GM19239 (cell line): ENCODE measurements at regions not wholly inside any gene's neighbourhood (a gene's known extent, or its start where the extent isn't known, plus 50 kb on each side); places are given as distances from the start of the nearest gene placed in this dataset.
"Not testable (repeated sequence)": the region's sequence is repeated elsewhere in the genome, so short reads cannot be mapped to it uniquely, and the experiment has no call there.

ENCODE experiments used
- DNase-seq: peaks from one replicate; pipeline ENCODE4 v3.0.0; 2011; ENCODE audit warnings: low spot score; ENCODE audit not compliant: insufficient read length
- FAIRE-seq: peaks from 2 replicates; lab custom pipeline; 2011; peaks lifted over from hg19 to GRCh38; lab: Jason Lieb, UNC

- no peak for DNase-seq
These were observed 115.7 kb upstream of the MTAP start for GRCh38 chr9:21686738-21687137.

GRCh38 chr9:21687351-21687750 lies 115.1 kb upstream of the MTAP start:
- no peak for FAIRE-seq
- DNase-seq = no peak

More at GRCh38 chr9:21686738-21687137, 115.7 kb upstream of the MTAP start:
- no peak for FAIRE-seq

DNA sequence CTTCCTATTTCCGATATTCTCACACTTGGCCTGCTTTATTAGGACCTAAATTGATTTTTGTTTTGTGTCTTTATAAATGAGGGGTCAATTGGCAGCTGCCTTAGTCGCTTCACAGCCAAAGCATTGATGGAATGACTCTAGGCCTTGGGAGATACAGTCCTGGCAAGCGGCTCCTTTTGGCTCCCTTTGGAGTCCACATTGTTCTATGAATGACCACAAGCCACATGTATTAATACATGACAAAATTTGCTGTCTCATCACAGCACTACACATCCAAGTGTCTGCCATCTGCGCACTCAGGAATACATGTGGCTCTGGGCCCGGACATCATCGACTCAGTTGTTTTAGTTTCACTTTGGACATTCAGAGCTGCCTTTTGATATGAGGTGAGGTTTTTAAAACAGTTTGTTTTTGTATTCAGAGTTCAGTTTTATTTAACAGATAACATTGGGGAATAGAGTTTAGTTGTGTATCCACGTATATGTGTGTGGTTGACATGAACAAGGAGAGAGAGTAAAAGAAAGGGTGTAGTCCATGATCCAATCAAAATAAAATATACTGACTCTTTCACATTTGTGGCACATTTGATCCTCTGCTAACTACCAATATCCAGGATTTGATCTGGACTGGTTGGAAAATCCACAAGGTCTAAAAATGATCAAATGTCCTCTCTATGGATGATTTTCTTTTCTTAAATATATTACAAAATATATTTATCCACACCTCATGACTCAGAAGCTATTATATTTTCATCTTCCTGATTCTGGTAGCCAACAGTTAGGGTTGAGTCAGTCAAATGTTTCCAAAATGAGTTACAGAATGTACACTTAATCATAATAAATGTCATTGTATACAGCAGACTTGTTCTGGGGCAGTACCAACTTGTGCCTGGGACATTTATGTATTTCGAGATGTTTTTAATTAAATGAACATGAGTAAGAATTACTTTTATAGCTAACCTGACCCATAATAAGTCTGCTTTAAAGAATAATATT lies 114.0 kb upstream of the MTAP start:
- FAIRE-seq (no peak), DNase-seq (no peak)

- FAIRE-seq (no peak), DNase-seq (no peak)
These were observed 112.6 kb upstream of the MTAP start for GRCh38 chr9:21689854-21690253.

DNA sequence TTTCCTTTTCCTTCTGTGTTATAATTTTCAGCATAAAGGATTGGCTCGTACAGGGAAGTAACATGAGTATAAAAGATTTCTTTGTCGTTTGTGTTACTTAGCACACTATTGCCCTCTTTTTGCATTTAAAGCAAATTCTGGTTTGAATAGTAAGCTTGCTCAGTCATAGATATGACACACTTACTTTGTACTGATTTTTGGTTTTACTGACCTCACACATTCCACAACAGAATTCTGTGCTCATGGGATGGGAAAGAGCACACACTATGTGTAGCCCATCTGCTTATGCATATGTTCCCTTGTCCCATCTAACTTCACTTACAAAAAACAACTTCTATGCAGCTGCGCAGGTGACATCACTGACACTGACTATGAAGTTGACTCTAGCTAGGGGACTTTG lies 111.9 kb upstream of the MTAP start:
- no peak for DNase-seq
- no peak for FAIRE-seq

DNA sequence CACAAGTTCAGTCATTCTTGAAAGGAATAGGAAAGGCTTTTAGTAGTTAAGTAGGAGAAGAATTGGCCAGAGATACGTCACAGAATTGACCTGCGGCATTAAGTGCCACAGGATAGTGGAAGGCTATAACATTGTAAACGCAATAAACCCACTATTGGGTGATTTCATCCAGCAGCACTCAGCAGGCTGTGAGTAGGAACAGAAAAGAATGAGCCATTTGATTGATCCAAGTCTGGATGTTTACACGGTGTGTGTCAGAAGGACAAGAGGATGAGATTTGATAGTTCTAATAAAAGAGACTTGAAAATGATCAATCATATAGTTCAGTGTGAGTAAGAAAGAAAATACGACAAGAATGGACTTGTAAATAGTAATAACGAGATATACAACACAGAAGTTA lies 110.0 kb upstream of the MTAP start:
- DNase-seq (no peak), FAIRE-seq (no peak)

- DNase-seq (no peak), FAIRE-seq (no peak)
These were observed 108.0 kb upstream of the MTAP start for GRCh38 chr9:21694424-21694823.

DNA sequence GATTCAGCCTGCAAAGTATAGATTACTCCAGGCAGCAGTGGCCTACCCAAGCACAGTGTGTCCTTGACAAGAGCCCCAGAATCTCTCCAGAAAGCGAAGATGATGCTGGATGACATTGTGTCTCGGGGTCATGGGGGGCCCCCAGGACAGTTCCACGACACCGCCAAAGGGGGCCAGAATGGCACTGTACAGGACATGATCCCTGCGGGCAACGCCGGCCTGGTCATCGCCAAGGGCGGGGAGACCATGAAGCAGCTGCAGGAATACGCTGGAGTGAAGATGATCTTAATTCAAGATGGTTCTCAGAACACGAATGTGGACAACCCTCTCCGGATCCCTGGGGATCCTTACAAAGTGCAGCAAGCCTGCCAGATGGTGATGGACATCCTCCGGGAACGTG lies 107.0 kb upstream of the MTAP start:
- FAIRE-seq (no peak), DNase-seq (no peak)

DNA sequence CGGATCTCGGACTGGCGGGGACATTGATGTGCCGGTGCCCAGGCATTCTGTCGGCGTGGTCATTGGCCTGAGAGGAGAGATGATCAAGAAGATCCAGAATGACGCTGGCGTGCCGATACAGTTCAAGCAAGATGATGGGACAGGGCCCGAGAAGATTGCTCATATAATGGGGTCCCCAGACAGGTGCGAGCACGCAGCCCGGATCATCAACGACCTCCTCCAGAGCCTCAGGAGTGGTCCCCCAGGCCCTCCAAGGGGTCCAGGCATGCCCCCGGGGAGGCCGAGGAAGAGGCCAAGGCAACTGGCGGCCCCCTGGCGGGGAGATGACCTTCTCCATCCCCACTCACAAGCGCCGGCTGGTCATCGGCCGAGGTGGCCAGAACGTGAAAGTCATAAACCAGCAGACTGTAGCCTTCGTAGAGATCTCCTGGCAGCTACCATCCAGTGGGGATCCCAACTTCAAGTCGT lies 106.5 kb upstream of the MTAP start:
- no peak for FAIRE-seq
- DNase-seq = no peak

DNA sequence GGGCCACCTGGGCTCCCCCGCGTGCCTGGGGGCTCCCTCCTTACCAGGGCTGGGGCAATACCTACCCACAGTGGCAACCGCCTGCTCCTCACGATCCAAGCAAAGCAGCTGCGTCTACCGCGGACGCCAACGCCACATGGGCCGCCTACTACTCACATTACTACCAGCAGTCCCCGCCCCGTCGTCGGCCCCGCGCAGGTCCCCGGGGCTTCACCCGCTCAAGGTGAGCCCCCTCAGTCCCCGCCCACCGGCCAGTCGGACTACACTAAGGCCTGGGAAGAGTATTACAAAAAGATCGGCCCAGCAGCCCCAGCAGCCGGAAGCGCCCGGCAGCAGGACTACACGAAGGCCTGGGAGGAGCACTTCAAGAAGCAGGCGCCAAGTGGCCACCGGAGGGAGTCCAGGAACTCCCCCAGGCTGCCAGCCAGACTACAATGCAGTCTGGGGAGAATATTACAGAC lies 106.0 kb upstream of the MTAP start:
- FAIRE-seq (no peak), DNase-seq (no peak)

DNA sequence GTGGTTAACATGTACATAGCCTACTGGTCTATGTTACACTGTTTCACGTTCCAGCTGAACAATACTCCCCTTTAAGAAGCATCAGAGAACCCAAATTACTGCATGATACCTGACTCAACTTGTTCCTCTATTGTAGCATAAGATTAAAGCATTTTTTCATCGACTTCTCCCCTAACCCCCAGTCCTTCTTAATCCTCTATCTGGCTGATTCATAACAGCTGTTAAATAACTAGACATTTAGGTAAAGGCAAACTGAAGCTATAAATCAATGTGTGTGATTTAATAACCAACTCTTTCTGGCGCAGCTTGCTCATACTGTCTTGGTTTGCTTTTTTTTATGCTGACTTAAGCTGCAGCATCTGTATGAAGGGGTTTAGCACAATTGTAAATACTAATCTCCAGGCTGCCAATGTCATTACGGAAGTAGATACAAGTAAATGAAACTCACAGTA lies 94.2 kb upstream of the MTAP start:
- no peak for FAIRE-seq
- no peak for DNase-seq

DNA sequence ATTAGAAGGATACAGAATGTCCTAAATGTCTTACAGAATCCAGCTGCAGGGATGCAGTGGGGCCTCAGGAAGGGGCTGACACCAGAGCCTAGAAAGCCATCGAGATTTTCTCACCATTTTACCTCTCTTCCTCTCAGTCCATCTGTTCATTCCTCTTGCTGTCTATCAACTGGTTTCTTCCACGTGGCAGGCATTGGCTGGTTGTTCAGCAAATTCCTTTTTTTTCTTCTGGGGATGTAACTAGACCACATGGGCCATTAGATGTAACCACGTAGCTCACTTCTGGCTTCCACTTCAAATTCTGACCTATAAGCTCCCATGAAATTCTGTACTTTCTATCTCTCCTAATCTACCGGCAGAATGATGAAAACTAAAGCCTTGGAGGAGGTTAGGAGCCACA lies 93.6 kb upstream of the MTAP start:
- no peak for FAIRE-seq

GRCh38 chr9:21709464-21710058 lies 92.9 kb upstream of the MTAP start:
- DNase-seq = peak; percentile 9
- FAIRE-seq = peak; percentile 70

More for the DNA sequence above, 93.6 kb upstream of the MTAP start:
- no peak for DNase-seq

DNA sequence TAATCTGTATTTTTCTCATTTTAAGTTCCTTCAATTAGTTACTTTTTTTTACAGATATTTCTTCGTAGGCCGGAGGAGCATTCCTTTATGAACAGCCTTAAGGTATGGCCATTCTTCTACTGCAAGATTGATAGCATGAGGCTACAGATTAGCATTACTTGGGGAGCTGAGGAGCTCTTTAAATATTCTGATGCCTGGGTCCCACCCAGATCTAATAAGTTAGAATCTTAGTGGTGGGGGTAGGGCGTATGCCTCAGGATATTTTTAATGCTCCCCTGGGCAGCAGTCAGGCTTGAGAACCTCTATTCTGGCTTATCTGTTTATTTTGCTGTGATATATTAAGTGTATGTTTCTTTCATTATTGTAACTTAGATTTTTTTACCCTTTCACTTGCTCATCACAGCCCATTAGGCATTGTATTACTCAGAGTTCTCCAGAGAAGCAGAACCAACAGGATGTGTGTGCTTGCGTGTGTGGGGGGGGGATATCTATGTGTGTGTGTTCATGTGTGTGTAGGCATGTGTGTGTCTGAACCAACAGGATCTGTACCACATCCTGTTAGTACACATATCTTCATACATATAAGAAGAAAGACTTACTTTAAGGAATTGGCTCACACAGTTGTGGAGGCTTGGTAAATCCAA lies 91.8 kb upstream of the MTAP start:
- DNase-seq (no peak), FAIRE-seq (no peak)

DNA sequence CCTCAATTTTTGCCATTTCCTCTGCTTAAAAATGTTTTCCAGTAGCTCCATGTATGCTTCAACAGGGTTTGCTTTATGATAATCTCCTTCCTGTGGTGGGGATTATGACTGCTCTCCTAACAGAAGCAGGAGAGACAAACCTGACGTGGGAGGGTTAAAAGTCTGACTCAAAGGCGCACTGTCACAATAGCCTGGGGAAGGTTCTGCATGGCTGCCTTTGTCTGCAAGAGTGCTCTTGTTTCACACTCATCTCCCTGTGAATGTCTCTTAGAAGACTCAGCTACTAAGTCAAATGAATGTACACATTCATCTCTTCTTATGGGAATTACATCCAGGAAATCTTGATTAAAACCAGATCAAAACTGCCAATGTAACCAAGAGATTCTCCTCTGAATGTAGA lies 90.9 kb upstream of the MTAP start:
- FAIRE-seq (no peak), DNase-seq (no peak)

DNA sequence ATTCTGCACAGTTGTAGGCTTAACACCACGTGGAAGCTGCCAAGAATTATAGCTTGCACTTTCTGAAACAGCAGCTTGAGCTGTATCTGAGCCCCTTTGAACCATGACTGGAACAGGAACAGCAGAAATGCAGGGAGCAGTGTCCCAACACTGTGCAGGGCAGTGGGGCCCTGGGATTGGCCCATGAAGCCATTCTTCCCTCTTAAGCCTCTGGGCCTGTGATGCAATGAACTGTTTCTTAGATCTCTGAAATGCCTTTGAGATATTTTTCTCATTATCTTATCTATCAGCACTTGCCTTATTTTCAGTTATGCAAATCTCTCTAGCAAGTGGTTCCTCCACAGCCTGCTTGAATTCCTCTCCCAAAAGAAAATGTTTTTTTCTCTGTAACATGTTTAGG lies 87.0 kb upstream of the MTAP start:
- no peak for FAIRE-seq

GRCh38 chr9:21720758-21721157 lies 81.7 kb upstream of the MTAP start:
- no peak for DNase-seq
- no peak for FAIRE-seq

More for the DNA sequence above, 87.0 kb upstream of the MTAP start:
- DNase-seq = no peak

DNA sequence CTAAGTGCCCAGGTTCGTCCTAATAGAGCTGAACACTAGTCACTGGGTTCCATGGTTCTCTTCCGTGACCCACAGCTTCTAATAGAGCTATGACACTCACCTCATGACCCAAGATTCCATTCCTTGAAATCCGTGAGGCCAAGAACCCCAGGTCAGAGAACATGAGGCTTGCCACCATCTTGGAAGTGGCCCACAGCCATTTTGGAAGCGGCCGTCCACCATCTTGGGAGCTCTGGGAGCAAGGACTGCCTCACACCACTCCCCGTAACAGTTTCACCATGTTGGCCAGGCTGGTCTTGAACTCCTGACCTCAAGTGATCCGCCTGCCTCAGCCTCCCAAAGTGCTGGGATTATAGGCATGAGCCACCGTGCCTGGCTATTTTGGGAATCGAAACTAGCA lies 75.0 kb upstream of the MTAP start:
- not testable (repeated sequence) for DNase-seq, FAIRE-seq

DNA sequence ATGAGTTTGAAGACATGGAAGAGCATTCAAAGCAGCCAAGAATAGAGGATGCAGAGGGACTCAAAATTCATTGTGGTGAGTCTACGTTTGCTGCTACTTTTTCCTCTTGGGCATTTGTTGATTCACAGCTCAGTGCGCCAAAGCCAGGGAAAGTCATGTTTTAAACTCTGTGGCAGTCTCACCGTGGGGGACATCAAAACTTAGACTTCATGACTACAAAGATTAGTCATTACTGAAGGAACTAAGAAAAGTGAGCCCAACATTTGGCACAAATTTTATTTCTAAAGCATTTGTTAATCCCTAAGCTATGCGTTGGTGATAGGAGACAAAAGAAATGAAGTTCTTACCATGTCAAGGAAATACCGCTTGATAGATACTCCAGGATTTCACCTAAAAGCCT lies 73.7 kb upstream of the MTAP start:
- DNase-seq (no peak), FAIRE-seq (no peak)

DNA sequence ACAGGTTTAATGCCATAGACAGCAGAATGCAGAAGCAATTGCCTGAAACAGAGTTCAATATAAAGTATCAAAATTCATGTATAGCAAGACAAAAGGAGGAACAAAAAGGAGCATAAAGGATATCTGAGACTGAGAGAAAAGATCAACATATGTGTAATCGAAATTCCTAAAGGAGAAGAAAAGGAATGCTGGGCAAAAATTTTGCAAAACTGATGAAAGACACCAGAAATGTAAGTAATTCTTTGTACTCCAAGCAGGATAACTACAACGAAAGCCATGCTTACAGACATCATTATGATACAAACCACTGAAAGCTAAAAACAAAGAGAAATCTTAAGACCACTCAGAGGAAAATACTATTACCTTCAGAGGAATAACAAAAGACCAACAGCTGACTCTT lies 72.8 kb upstream of the MTAP start:
- FAIRE-seq (no peak), DNase-seq (no peak)

DNA sequence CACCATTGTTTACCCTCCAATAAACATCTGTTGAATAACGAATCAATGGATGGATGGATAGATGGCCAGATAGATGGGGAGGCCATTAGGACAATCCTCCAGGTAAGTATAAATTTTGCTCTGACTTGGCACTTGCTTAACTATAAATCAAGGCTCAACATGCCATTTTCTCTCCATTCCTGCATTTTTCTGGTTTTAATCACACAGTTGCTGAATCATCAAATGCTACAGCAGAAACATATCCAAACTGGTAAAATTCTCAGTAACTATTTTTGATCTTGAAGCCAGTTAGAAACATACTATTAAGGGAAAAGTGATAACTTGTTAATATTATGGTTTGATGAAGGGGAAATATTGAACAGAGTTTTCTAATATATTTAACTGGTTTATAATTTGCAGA lies 71.5 kb upstream of the MTAP start:
- DNase-seq = no peak
- FAIRE-seq = no peak
